ENCODE measurements at regions not wholly inside any gene's neighbourhood (a gene's known extent, or its start where the extent isn't known, plus 50 kb on each side); places are given as distances from the start of the nearest gene placed in this dataset.

GRCh38 chr9:29740518-29740917 is 2167.2 kb upstream of the C9orf72 start:
- Histone ChIP-seq H3K27ac (ENCODE audit: extremely low read depth, low read depth, low read length) (no peak overlapping the region), H2AFZ (ENCODE audit: low read depth, low read length) (no peak overlapping the region), H3K4me1 (replicated peaks in 1 of 2; ENCODE audit: control insufficient read depth in 2 of 2, insufficient read depth in 2 of 2, low read length in 2 of 2) (no peaks in the 10 kb centered on the region), H3K4me3 (no peak overlapping the region), H3K9ac (ENCODE audit: insufficient read depth in 1 of 2, low read depth in 2 of 2, low read length in 2 of 2) (no peak overlapping the region), H3K79me2 (ENCODE audit: control insufficient read depth, insufficient read depth, low read length) (no peaks in the 10 kb centered on the region), H3K36me3 (ENCODE audit: control insufficient read depth, insufficient read depth, low read length) (no peaks in the 10 kb centered on the region), H3K9me3 (replicated peaks; ENCODE audit: control insufficient read depth, insufficient read depth, low read depth, low read length) (no peaks in the 10 kb centered on the region), H3K27me3 (ENCODE audit: control insufficient read depth in 2 of 2, insufficient read depth in 2 of 2, low read length in 2 of 2) (no peaks in the 10 kb centered on the region), H3K9me1 (ENCODE audit: control insufficient read depth, insufficient read depth, low read length) (no peaks in the 10 kb centered on the region), H4K20me1 (replicated peaks; ENCODE audit: control insufficient read depth, insufficient read depth, low read length) (no peaks in the 10 kb centered on the region), H3K4me2 (ENCODE audit: insufficient read depth, low read length) (no peak overlapping the region)
- ChIA-PET POLR2A (no interaction called here), CTCF (ENCODE audit: low intra/inter-chr PET ratio) (no interaction called here)
- intact Hi-C loops (cut with micrococcal nuclease): no loop called here
- ATAC-seq (no peak), DNase-seq (ENCODE audit: extremely low read depth in 1 of 4, low spot score in 3 of 4) (no peak), FAIRE-seq (no peak)
- in situ Hi-C loops (cut with MboI): no loop called here
- TF ChIP-seq CEBPG (CRISPR knock-in tag; IDR thresholded peaks at IDR 0.05): no peak
- no peak for TF ChIP-seq CEBPG (tag; conservative IDR thresholded peaks at IDR 0.05 in 1 of 2, IDR thresholded peaks at IDR 0.05 in 1 of 2)
- no peak for TF ChIP-seq CREB3 (tag; conservative IDR thresholded peaks at IDR 0.05; ENCODE audit: low read depth)
- TF ChIP-seq CBX1 (IDR thresholded peaks at IDR 0.05; ENCODE audit: low read depth): no peak
- no peak for TF ChIP-seq L3MBTL2 (IDR thresholded peaks at IDR 0.05)
- TF ChIP-seq RFX5 (IDR thresholded peaks at IDR 0.05; ENCODE audit: low read depth, low read length): no peak
- no peak for TF ChIP-seq ZNF780A (CRISPR knock-in tag; IDR thresholded peaks at IDR 0.05)
- no peak for TF ChIP-seq HINFP (tag; conservative IDR thresholded peaks at IDR 0.05; ENCODE audit: low read depth)
- TF ChIP-seq RAD21 (CRISPR knock-in tag; conservative IDR thresholded peaks at IDR 0.05 in 1 of 2, IDR thresholded peaks at IDR 0.05 in 1 of 2): no peak
- no peak for TF ChIP-seq XRCC3 (IDR thresholded peaks at IDR 0.05)
- TF ChIP-seq ZNF174 (CRISPR knock-in tag; IDR thresholded peaks at IDR 0.05): no peak
- no peak for TF ChIP-seq ZNF445 (CRISPR knock-in tag; IDR thresholded peaks at IDR 0.05; ENCODE audit: low read depth)
- no peak for TF ChIP-seq PHF20 (IDR thresholded peaks at IDR 0.05; ENCODE audit: partially characterized antibody)
- TF ChIP-seq WHSC1 (IDR thresholded peaks at IDR 0.05; ENCODE audit: low read length): no peak
- TF ChIP-seq TFAP4 (CRISPR knock-in tag; IDR thresholded peaks at IDR 0.05; ENCODE audit: borderline replicate concordance): no peak
- WGBS (ENCODE audit: insufficient coverage, low coverage, missing lambda C conversion rate): no CpG with 5 or more reads among the region's 3 CpGs
- no TSS peak for BruUV-seq (replicated peaks)

Data from K562 (cell line).